Peyer's patch (tissue), 4 donors: ENCODE measurements at regions not wholly inside any gene's neighbourhood (a gene's known extent, or its start where the extent isn't known, plus 50 kb on each side); places are given as distances from the start of the nearest gene placed in this dataset.

Experiments used
- DNase-seq, 3 donors: peaks; one replicate each; pipeline ENCODE4 v3.0.0-alpha.2; 2017 to 2019
- H3K27ac ChIP-seq, 4 donors: fragments of 200-600 bp; sonication (generic); one replicate each; pipeline ENCODE4 v1.5.1; 2016 to 2019
- H3K27me3 ChIP-seq, 2 donors: fragments of 200-600 bp; sonication (generic); one replicate each; pipeline ENCODE4 v1.5.1; 2019
- H3K36me3 ChIP-seq, 3 donors: fragments of 200-600 bp; sonication (generic); one replicate each; pipeline ENCODE4 v1.5.1; 2016 to 2019
- H3K4me1 ChIP-seq, 4 donors: fragments of 200-600 bp; sonication (generic); one replicate each; pipeline ENCODE4 v1.5.1; 2016 to 2019
- H3K4me3 ChIP-seq, 4 donors: fragments of 200-600 bp; sonication (generic); 1 replicate in 3 of 4; 2 replicates in 1 of 4; pipeline ENCODE4 v1.5.1; 2016 to 2019; ENCODE audit warnings: mild to moderate bottlenecking in 1 of 4
- H3K9me3 ChIP-seq, 4 donors: fragments of 200-600 bp; sonication (generic); one replicate each; pipeline ENCODE4 v1.5.1; 2016 to 2019; ENCODE audit warnings: mild to moderate bottlenecking in 1 of 4
- POLR2A ChIP-seq, 2 donors: fragments of 450-650 bp; IDR thresholded peaks; one replicate each; pipeline ENCODE4 v1.5.1; 2017; ENCODE audit warnings: antibody characterized with exemption in 2 of 2, mild to moderate bottlenecking in 2 of 2, moderate library complexity in 2 of 2
- TF ChIP-seq, protein P1 (sequence below), 6 experiments: fragments of 450-650 bp in 4 of 6; fragments of 200-600 bp in 2 of 6; sonication (generic) in 1 of 6; IDR thresholded peaks; one replicate each; pipeline ENCODE4 v1.5.1; 2017 to 2019; ENCODE audit warnings: antibody characterized with exemption in 6 of 6, mild to moderate bottlenecking in 3 of 6, moderate library complexity in 1 of 6

DNA sequence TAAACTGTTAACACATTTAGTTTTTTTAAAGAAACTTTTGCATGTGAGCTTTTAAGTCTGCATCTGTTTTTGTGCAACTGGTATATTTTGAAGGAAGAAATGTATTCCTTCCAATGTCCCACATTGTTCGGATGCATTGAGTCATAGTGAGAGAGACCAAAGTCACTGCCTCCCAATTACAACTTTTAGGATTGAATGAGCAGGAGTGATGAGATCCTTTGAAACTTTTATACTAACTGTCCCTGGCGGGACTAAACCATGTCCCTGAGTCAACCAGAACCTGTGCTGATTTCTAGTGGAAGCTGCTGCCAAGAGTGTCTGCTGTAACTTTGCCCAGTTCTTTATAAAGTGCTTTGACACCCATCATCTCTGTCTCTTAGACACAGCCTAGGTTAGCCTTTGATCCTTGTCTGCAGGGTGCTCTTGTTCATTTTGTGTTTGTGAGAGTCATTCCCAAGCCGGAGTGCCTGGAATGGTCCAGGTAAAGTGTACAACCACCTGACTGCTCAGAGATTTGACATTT lies 122.7 kb downstream of the ZNF518B start:
- no peak for DNase-seq
- H3K4me1 ChIP-seq, result no peaks in the 10 kb centered on the region
- no peaks in the 10 kb centered on the region for H3K36me3 ChIP-seq
- no peak for TF ChIP-seq POLR2A (IDR thresholded peaks at IDR 0.05)
- TF ChIP-seq, protein P1, sequence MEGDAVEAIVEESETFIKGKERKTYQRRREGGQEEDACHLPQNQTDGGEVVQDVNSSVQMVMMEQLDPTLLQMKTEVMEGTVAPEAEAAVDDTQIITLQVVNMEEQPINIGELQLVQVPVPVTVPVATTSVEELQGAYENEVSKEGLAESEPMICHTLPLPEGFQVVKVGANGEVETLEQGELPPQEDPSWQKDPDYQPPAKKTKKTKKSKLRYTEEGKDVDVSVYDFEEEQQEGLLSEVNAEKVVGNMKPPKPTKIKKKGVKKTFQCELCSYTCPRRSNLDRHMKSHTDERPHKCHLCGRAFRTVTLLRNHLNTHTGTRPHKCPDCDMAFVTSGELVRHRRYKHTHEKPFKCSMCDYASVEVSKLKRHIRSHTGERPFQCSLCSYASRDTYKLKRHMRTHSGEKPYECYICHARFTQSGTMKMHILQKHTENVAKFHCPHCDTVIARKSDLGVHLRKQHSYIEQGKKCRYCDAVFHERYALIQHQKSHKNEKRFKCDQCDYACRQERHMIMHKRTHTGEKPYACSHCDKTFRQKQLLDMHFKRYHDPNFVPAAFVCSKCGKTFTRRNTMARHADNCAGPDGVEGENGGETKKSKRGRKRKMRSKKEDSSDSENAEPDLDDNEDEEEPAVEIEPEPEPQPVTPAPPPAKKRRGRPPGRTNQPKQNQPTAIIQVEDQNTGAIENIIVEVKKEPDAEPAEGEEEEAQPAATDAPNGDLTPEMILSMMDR (IDR thresholded peaks at IDR 0.05), result no peak
- no peaks in the 10 kb centered on the region for H3K27me3 ChIP-seq
- H3K4me3 ChIP-seq, result no peak overlapping the region
- H3K9me3 ChIP-seq, result no peaks in the 10 kb centered on the region
- no peak overlapping the region for H3K27ac ChIP-seq

DNA sequence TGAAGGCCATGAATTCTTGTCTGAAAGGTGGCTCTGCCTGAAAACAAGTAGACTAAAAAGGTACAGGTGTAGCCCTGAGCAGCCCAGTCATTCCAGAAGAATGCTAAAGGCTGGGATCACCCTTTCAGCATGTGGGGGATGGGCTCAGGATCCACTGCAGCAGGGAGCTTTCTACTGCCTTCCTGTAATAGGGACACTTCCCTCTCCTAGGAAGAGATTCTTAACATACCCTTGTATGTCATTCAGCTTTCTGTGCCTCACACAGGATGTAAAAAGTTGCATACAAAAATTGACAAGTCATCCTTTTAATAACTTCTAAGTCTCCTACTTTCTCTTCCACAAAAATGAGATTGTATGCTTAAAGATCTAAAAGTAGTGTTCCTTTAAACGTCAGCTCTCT lies 123.3 kb downstream of the ZNF518B start:
- no peaks in the 10 kb centered on the region for H3K27me3 ChIP-seq

DNA sequence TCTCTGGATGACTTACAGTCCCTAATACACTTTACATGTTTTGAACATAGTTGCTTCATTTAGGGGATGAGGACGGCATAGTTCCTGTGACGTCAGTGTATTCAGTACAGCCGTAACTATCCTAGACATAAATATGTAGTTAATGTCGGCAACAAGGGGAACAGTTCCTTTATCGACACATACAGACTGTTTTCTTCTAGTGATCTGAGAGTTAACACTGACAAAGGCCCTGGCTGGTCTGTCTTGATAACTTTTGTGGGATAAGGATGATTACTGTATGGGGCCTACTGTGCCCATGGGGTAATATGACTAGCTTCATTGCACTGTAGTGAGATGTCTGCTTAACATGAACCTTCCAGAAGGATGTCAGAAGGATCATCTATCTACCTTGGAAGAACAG lies 131.2 kb downstream of the ZNF518B start:
- Histone ChIP-seq H3K36me3 (no peaks in the 10 kb centered on the region), H3K9me3 (no peaks in the 10 kb centered on the region), H3K4me3 (no peak overlapping the region), H3K27me3 (no peaks in the 10 kb centered on the region), H3K4me1 (no peaks in the 10 kb centered on the region), H3K27ac (no peak overlapping the region)
- no peak for DNase-seq
- TF ChIP-seq, protein P1 (IDR thresholded peaks at IDR 0.05), result no peak
- no peak for TF ChIP-seq POLR2A (IDR thresholded peaks at IDR 0.05)

More for the DNA sequence above, 123.3 kb downstream of the ZNF518B start:
- no peak for DNase-seq
- H3K4me3 ChIP-seq, result no peak overlapping the region
- H3K9me3 ChIP-seq, result no peaks in the 10 kb centered on the region
- TF ChIP-seq POLR2A (IDR thresholded peaks at IDR 0.05), result no peak
- TF ChIP-seq, protein P1 (IDR thresholded peaks at IDR 0.05), result no peak
- H3K36me3 ChIP-seq, result no peaks in the 10 kb centered on the region
- no peaks in the 10 kb centered on the region for H3K4me1 ChIP-seq
- no peak overlapping the region for H3K27ac ChIP-seq

DNA sequence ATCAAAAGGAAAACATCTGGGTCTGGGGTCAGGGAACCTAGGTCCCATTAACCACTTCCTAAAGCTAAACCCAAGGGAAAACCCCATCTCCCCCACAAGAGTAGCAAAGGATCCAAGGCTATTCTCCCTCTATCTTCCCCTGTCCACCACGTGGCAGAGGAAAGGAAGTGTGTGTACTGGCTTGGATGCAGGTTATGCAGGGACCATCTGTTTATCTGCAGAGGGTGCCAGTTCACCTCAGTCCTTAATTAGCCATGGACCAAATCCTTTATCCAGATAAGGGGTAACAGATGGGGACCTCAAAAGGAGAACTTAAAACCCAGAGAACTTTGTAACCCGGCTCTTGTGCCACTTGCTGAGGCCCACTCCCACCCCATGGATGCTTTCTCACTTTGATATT lies 135.3 kb downstream of the ZNF518B start:
- Histone ChIP-seq H3K4me1 (no peaks in the 10 kb centered on the region), H3K27me3 (no peaks in the 10 kb centered on the region), H3K4me3 (no peak overlapping the region), H3K9me3 (no peaks in the 10 kb centered on the region), H3K27ac (no peak overlapping the region), H3K36me3 (no peaks in the 10 kb centered on the region)
- TF ChIP-seq, protein P1 (IDR thresholded peaks at IDR 0.05), result no peak
- no peak for TF ChIP-seq POLR2A (IDR thresholded peaks at IDR 0.05)
- DNase-seq, result no peak

DNA sequence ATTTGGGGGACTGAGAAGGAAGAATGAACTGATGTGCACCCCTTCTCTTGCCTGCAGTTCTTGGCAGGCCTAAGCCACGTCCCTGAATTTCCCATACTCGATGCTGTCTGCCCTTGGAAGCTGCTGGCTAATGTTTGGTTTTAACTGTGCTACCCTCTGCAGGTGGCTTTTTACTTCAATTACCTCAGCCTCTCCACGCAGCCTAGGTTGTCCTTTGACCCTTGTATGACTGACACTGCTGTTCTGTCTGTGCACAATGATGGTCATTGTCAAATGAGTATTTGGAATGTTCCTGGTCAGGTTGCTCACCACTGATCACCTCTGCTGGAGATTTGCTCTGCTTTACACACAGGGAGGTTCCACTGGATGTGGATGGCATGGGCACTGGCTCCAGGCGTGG lies 137.1 kb downstream of the ZNF518B start:
- Histone ChIP-seq H3K9me3 (no peaks in the 10 kb centered on the region), H3K36me3 (no peaks in the 10 kb centered on the region), H3K27me3 (no peaks in the 10 kb centered on the region), H3K4me1 (no peaks in the 10 kb centered on the region), H3K27ac (no peak overlapping the region), H3K4me3 (no peak overlapping the region)
- no peak for DNase-seq
- TF ChIP-seq POLR2A (IDR thresholded peaks at IDR 0.05), result no peak
- TF ChIP-seq, protein P1 (IDR thresholded peaks at IDR 0.05), result no peak

DNA sequence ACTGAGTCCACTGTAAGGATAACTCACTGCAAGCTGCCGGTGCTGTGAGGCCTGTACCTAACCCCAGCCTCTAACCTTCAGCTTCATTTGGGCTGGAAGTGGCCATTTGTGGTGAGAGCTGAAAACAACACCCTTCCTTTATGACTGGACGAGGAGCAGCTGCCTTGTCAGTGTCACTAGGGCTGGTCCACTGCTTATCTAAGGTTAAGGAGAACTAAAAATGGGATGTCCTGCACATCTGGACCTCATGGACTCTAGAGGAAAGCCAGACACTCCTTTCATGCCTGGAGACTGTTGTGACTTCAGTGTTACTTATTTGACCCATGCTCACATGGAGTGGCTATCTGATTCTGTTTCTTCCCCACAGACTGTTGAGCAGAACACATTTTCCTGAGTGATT lies 139.9 kb downstream of the ZNF518B start:
- Histone ChIP-seq H3K9me3 (no peaks in the 10 kb centered on the region), H3K36me3 (no peaks in the 10 kb centered on the region), H3K4me1 (no peaks in the 10 kb centered on the region), H3K4me3 (no peak overlapping the region), H3K27ac (no peak overlapping the region), H3K27me3 (no peaks in the 10 kb centered on the region)
- DNase-seq, result no peak
- TF ChIP-seq POLR2A (IDR thresholded peaks at IDR 0.05), result no peak
- TF ChIP-seq, protein P1 (IDR thresholded peaks at IDR 0.05), result no peak
